GM12865 (cell line): ENCODE measurements at regions not wholly inside any gene's neighbourhood (a gene's known extent, or its start where the extent isn't known, plus 50 kb on each side); places are given as distances from the start of the nearest gene placed in this dataset.

ENCODE experiments used
- DNase-seq: peaks from one replicate; pipeline ENCODE4 v3.0.0; 2010; ENCODE audit warnings: low read depth
- H3K4me3 ChIP-seq: 2 replicates; pipeline ENCODE4 v1.5.1; 2011; ENCODE audit warnings: mild to moderate bottlenecking, low read depth, low read length, control low read depth
- CTCF ChIP-seq: IDR thresholded peaks from 2 replicates; pipeline ENCODE4 v1.5.1; 2011; ENCODE audit warnings: low read length, control low read depth, low read depth, inconsistent platforms; ENCODE audit not compliant: insufficient read depth; ENCODE audit errors: missing control alignments

- DNase-seq: no peak
- TF ChIP-seq CTCF: no peak
- H3K4me3 ChIP-seq: no peak overlapping the region
These were observed 204.3 kb downstream of the MBL2 start for GRCh38 chr10:52568309-52568708.

- no peak for DNase-seq
- TF ChIP-seq CTCF: no peak
- no peak overlapping the region for H3K4me3 ChIP-seq
These were observed 202.1 kb downstream of the MBL2 start for GRCh38 chr10:52570490-52570889.

GRCh38 chr10:52571018-52571417 is 201.6 kb downstream of the MBL2 start:
- no peak for DNase-seq
- TF ChIP-seq CTCF: no peak
- no peak overlapping the region for H3K4me3 ChIP-seq

GRCh38 chr10:52571516-52572182 is 200.9 kb downstream of the MBL2 start:
- no peak overlapping the region for H3K4me3 ChIP-seq
- no peak for TF ChIP-seq CTCF
- no peak for DNase-seq

GRCh38 chr10:52573347-52573746 is 199.2 kb downstream of the MBL2 start:
- TF ChIP-seq CTCF: no peak
- H3K4me3 ChIP-seq: no peak overlapping the region
- DNase-seq: no peak

- DNase-seq: no peak
- no peak overlapping the region for H3K4me3 ChIP-seq
- no peak for TF ChIP-seq CTCF
These were observed 197.9 kb downstream of the MBL2 start for GRCh38 chr10:52574697-52575096.

- H3K4me3 ChIP-seq: no peak overlapping the region
- DNase-seq: no peak
- no peak for TF ChIP-seq CTCF
These were observed 195.5 kb downstream of the MBL2 start for GRCh38 chr10:52577047-52577446.
